DOHH2 (cell line): ENCODE measurements at regions not wholly inside any gene's neighbourhood (a gene's known extent, or its start where the extent isn't known, plus 50 kb on each side); places are given as distances from the start of the nearest gene placed in this dataset.

ENCODE experiments used
- CTCF ChIP-seq: fragments of 200-600 bp; sonication (generic); IDR thresholded peaks from one replicate; pipeline ENCODE4 v1.5.1; 2014; ENCODE audit warnings: antibody characterized with exemption, mild to moderate bottlenecking, low read depth, low read length; ENCODE audit not compliant: poor library complexity, severe bottlenecking
- EZH2phosphoT487 ChIP-seq: fragments of 200-600 bp; sonication (generic); IDR thresholded peaks from 2 replicates; pipeline ENCODE4 v1.6.1; 2017; ENCODE audit warnings: borderline replicate concordance, mild to moderate bottlenecking, antibody characterized with exemption, low read length, moderate library complexity, mixed read lengths

DNA sequence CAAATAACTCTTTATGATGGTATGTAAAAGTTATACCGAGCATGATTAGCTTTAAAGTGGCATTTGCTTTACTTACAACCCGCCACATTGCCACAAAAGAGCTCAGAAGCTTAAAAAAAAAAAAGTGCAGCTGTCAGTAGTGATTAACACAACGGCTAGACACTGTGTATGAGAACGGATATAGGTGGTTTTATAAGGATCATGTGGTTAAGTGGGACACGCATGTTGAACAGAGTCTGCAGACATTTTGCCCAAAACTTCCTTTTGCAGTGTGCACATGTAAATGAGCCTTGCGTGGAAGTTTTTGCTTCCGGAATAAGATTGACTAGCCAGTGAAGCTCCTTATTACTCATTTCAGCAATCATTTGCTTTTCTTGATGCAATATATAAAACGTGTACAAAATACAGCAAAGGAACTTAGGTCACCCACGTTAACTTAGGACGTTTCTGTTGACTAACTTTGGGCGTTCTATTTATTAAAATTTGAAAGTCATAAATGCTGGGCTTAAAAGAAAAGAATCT is 58.7 kb upstream of the RGS1 start:
- no peak for TF ChIP-seq CTCF
- peak; percentile 99; the same call in 1 of the 2 replicates for TF ChIP-seq EZH2phosphoT487
